ENCODE measurements at regions not wholly inside any gene's neighbourhood (a gene's known extent, or its start where the extent isn't known, plus 50 kb on each side); places are given as distances from the start of the nearest gene placed in this dataset.

- ATAC-seq (no peak), DNase-seq (no peak)
- H3K4me3 ChIP-seq, result no peak overlapping the region
- intact Hi-C loops (cut with DNase I), result no loop called here
- no peaks in the 10 kb centered on the region for H3K36me3 ChIP-seq
- H3K9me3 ChIP-seq, result no peaks in the 10 kb centered on the region
- H3K27me3 ChIP-seq (ENCODE audit: low read depth), result no peaks in the 10 kb centered on the region
- TF ChIP-seq, protein P1, sequence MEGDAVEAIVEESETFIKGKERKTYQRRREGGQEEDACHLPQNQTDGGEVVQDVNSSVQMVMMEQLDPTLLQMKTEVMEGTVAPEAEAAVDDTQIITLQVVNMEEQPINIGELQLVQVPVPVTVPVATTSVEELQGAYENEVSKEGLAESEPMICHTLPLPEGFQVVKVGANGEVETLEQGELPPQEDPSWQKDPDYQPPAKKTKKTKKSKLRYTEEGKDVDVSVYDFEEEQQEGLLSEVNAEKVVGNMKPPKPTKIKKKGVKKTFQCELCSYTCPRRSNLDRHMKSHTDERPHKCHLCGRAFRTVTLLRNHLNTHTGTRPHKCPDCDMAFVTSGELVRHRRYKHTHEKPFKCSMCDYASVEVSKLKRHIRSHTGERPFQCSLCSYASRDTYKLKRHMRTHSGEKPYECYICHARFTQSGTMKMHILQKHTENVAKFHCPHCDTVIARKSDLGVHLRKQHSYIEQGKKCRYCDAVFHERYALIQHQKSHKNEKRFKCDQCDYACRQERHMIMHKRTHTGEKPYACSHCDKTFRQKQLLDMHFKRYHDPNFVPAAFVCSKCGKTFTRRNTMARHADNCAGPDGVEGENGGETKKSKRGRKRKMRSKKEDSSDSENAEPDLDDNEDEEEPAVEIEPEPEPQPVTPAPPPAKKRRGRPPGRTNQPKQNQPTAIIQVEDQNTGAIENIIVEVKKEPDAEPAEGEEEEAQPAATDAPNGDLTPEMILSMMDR (IDR thresholded peaks at IDR 0.05), result no peak
- H3K4me1 ChIP-seq, result peaks cover 34% of the 10 kb centered on the region
- no peak overlapping the region for H3K27ac ChIP-seq
These were observed 57.3 kb upstream of the SP3 start for GRCh38 chr2:174022431-174022830.

GRCh38 chr2:174020926-174021662 is 55.9 kb upstream of the SP3 start:
- Histone ChIP-seq H3K9me3 (no peaks in the 10 kb centered on the region), H3K36me3 (no peaks in the 10 kb centered on the region), H3K4me3 (no peak overlapping the region), H3K27me3 (ENCODE audit: low read depth) (no peaks in the 10 kb centered on the region), H3K27ac (peak overlapping the region; percentile 38), H3K4me1 (peaks cover 25% of the 10 kb centered on the region)
- DNase-seq (no peak), ATAC-seq (no peak)
- TF ChIP-seq, protein P1 (IDR thresholded peaks at IDR 0.05), result no peak
- intact Hi-C loops (cut with DNase I), result no loop called here

DNA sequence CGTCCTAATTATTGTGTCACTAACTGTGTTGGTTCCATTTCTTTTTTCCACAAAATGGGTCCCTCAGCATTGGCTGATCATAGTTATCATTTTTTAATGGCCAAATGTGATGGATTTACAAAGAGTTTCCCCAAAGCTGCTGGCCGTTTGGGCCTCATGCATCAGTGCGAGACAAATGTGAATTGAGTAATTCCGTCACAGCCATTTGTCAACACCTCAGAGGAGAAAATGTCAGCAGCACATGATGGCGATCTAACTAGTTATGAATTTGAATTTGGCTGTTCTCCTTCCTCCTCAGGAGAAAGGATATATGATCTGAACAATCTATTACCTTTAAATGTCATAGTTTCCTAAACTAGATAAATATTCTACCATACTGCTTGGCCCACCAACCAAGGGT is 54.9 kb upstream of the SP3 start:
- intact Hi-C loops (cut with DNase I), result no loop called here
- Histone ChIP-seq H3K27me3 (ENCODE audit: low read depth) (no peaks in the 10 kb centered on the region), H3K4me3 (no peak overlapping the region), H3K9me3 (no peaks in the 10 kb centered on the region), H3K36me3 (no peaks in the 10 kb centered on the region), H3K27ac (no peak overlapping the region), H3K4me1 (peaks cover 22% of the 10 kb centered on the region)
- ATAC-seq, result no peak
- TF ChIP-seq, protein P1 (IDR thresholded peaks at IDR 0.05), result no peak
- no peak for DNase-seq

DNA sequence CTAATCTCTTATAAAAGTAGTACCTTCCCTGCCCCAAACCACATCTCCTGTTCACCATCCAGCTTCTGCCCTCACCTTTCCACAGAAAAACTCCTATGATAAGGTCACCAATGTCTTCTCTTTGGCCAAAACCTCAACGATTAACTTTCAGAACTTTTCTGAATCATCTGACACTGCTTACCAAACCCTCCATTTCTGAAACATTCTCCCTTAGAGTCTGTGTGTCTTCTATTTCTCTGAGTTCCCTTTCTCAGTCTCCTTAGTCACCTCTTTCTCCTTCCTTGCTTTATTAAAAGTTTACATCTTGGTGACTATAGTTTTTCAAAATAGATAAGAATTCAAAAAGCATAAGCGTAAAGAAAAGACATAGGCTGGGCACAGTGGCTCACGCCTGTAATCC is 51.3 kb upstream of the SP3 start:
- no peaks in the 10 kb centered on the region for H3K27me3 ChIP-seq (ENCODE audit: low read depth)
- DNase-seq (no peak), ATAC-seq (no peak)
- no peaks in the 10 kb centered on the region for H3K9me3 ChIP-seq
- no peaks in the 10 kb centered on the region for H3K36me3 ChIP-seq
- H3K4me1 ChIP-seq, result peaks cover 26% of the 10 kb centered on the region
- TF ChIP-seq, protein P1 (IDR thresholded peaks at IDR 0.05), result no peak
- intact Hi-C loops (cut with DNase I), result no loop called here
- no peak overlapping the region for H3K4me3 ChIP-seq
- no peak overlapping the region for H3K27ac ChIP-seq

DNA sequence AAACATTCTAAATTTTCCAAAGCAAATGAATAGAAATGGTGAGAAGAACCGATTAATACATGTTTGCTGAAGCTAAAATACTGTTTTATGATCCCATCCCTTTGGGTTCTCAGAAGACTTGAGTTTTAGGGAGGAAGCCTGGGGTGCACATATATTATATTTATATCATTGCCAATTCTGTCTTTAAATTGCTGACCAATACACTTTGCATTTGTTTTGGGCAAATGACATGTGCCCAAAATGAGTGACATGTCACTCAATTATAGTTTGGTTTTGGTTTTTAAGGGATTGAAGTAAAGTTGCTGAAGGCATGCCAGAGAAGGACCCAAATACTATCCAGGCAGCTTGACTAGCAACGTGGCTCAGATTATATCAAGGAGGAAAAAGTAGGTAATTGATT is 50.3 kb upstream of the SP3 start:
- Histone ChIP-seq H3K36me3 (no peaks in the 10 kb centered on the region), H3K9me3 (no peaks in the 10 kb centered on the region), H3K4me1 (peaks cover 28% of the 10 kb centered on the region), H3K27ac (no peak overlapping the region), H3K4me3 (no peak overlapping the region), H3K27me3 (ENCODE audit: low read depth) (no peaks in the 10 kb centered on the region)
- ATAC-seq (no peak), DNase-seq (no peak)
- TF ChIP-seq, protein P1 (IDR thresholded peaks at IDR 0.05), result no peak
- intact Hi-C loops (cut with DNase I), result no loop called here
